Upper lobe of left lung (tissue), 4 donors: ENCODE measurements at regions not wholly inside any gene's neighbourhood (a gene's known extent, or its start where the extent isn't known, plus 50 kb on each side); places are given as distances from the start of the nearest gene placed in this dataset.

Experiments used
- POLR2A ChIP-seq, 4 donors: fragments of 450-650 bp; IDR thresholded peaks; one replicate each; pipeline ENCODE4 v1.5.1; 2016 to 2017; ENCODE audit warnings: antibody characterized with exemption in 4 of 4, mild to moderate bottlenecking in 2 of 4
- TF ChIP-seq, protein P1 (sequence below), 6 experiments: fragments of 450-650 bp in 4 of 6; fragments of 200-600 bp in 2 of 6; sonication (generic) in 2 of 6; IDR thresholded peaks; one replicate each; pipeline ENCODE4 v1.5.1; 2016 to 2019; ENCODE audit warnings: antibody characterized with exemption in 6 of 6

DNA sequence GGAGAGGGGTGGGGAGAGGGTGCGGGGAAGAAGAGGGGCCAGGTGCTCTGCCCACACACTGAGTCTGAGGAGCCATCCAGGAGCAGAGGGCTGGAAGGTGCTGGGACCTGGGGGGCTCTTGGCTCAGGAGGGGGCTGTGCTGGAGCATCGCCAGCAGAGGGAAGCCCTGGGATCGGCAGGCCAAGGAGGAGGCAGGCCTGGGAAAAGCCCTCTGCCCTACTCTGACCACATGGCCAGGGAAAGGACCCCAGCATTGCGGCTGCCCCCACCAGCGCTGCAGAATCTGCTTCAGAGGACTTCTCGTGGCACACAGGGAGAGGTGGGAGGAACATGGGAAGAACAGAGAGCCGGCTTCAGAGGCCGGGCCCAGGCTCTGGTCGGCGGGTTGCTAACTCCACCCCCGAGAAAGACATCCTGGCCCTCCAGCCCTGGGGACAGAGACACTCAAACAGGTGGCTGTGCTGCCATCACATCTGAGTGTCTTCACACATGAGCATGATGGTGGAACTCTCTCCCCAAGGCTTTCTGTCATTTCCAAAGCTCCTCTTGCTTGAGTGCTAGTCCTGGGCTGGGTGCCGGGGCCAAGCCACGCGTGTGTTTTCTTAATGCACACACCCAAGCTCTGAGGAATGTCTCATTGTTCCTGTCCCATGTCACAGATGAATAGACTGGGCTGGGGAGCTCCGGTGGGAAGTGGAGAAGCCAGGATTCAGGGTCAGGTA lies 1378.0 kb downstream of the BRD1 start:
- TF ChIP-seq, protein P1, sequence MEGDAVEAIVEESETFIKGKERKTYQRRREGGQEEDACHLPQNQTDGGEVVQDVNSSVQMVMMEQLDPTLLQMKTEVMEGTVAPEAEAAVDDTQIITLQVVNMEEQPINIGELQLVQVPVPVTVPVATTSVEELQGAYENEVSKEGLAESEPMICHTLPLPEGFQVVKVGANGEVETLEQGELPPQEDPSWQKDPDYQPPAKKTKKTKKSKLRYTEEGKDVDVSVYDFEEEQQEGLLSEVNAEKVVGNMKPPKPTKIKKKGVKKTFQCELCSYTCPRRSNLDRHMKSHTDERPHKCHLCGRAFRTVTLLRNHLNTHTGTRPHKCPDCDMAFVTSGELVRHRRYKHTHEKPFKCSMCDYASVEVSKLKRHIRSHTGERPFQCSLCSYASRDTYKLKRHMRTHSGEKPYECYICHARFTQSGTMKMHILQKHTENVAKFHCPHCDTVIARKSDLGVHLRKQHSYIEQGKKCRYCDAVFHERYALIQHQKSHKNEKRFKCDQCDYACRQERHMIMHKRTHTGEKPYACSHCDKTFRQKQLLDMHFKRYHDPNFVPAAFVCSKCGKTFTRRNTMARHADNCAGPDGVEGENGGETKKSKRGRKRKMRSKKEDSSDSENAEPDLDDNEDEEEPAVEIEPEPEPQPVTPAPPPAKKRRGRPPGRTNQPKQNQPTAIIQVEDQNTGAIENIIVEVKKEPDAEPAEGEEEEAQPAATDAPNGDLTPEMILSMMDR (IDR thresholded peaks at IDR 0.05): no peak
- TF ChIP-seq POLR2A (IDR thresholded peaks at IDR 0.05): no peak
